GM21619 (cell line): ENCODE measurements at regions not wholly inside any gene's neighbourhood (a gene's known extent, or its start where the extent isn't known, plus 50 kb on each side); places are given as distances from the start of the nearest gene placed in this dataset.

Experiments
- ATAC-seq: cut with Tn5 transposase; IDR thresholded peaks from one replicate; pipeline ENCODE4 v1.9.1; 2021; ENCODE audit not compliant: unreplicated experiment

DNA sequence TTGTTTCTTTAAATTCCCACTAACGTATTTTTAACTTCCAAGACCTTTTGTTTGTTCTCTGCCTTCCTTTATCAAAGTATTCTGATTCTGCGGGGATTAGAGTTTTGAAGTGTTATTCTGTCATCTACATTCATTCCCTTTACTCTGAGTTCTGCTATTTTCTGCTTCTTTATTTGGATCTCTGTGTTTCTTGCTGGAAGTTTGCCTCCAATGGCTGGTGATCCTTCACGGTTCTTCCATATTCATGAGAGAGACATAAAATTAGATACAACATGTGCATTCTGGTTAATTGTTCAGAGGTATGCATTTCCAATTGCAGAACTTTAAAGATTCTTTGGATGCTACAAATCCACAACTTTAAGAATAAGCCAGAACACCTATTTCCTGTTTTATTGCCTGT, 244.7 kb upstream of the ADARB2 start:
- ATAC-seq, result no peak

DNA sequence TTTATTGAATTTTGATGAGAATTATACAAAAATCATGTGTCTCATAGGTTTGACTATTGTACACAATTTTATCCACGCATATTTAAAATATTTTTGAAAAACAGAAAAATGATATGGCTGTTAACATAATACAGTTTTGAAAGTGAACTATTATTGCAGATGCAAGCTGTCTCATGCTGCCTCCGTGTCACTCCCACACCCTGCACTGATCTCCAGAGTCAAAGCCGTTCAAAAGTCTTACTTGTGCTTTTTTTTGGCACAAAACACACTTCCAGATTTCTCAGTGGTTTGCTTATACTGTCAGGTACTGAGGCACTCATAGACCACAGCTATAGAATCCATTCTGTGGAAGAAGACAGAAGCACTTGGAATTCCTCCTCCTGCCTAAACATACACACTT, 243.1 kb upstream of the ADARB2 start:
- no peak for ATAC-seq

DNA sequence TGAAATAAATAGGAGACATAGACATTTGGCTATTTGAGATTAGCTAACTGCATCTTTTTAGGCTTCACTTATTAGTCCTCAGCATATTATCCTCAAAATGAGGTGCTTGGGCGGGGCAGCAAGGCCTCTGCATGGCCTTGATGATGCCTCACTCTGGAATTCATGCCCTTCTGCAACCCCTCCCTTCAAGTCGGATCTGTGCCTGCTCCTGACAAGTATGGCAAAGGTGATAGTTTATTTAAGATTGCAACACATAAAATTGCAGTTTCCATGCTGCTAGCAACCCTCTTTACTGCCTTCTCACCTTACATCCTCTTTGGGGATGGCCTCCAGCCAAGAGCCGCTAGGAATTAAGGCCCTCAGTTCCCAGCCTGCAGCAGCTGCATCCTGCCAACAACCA, 241.3 kb upstream of the ADARB2 start:
- ATAC-seq, result no peak

DNA sequence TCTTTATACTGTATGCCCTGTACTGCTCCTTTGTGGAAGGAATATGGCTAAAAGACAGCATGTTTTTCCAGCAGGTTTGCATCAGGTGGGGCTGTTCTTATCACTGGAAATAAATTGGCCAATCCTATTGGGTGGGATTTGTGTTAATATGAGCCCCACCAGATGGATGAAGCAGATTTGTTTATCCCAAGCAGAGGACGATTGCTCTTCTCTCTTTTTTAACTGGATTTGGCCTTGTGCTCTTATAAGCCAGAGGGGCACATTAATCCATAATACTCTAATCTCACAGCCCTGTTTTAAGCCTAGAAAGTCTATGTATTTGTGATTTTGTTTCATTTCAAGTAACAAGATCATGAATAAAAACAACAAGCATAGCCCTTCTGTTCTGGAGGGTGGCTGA, 240.1 kb upstream of the ADARB2 start:
- ATAC-seq, result no peak

DNA sequence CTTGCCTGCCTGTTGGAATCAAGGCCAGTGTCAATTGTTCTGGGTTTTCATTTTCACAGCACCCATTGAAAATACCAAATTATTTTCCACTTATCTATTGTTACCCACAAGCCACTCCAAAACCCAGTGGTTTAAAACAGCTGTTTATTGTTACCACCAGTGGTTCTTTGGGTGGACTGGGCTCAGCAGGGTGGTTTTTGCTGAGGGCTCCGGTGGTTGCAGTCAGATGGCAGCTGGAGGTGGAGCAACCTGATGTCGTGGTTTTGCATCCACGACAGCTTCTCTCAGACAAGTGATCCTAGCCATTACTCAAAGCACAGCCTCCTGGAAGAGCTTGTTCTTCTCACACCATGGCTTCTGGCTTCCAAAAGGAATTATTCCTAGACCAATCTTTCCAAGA, 235.1 kb upstream of the ADARB2 start:
- ATAC-seq, result no peak

DNA sequence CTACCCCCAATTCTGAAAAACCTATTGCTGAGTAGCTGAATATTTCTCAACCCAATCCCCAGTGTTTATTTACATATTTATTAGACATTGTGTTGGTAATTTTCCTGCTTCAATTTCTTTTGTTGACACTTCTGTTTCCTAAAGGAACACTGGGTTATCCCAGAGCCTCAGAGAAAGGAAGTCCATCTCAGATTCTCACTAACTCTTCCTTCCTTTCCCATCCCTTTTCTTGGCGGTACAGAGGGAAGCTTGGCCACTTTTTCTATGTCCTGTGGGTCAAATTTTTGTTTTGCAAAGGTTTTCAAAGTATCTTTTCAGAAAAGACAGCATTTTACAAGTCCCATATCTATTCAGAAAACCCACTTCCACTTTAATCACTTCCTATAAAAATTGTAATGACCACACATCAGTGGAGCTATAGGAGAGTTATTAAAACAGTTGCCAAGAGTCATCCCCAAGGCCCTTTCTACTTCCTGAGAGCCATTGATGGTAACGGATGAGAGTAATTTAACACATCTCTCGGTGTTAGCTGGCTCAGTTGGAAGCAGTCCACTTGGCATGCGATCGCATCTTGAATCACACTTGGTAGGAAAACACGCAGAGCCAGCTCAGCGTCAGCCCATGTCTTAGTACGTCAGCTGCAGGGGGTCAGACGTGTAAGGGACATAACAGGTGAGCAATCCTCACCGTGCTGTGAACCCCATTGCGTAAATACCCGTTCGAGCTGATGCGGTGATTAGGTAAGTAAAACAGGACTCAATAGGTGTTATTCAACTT, 231.1 kb upstream of the ADARB2 start:
- ATAC-seq, result no peak

DNA sequence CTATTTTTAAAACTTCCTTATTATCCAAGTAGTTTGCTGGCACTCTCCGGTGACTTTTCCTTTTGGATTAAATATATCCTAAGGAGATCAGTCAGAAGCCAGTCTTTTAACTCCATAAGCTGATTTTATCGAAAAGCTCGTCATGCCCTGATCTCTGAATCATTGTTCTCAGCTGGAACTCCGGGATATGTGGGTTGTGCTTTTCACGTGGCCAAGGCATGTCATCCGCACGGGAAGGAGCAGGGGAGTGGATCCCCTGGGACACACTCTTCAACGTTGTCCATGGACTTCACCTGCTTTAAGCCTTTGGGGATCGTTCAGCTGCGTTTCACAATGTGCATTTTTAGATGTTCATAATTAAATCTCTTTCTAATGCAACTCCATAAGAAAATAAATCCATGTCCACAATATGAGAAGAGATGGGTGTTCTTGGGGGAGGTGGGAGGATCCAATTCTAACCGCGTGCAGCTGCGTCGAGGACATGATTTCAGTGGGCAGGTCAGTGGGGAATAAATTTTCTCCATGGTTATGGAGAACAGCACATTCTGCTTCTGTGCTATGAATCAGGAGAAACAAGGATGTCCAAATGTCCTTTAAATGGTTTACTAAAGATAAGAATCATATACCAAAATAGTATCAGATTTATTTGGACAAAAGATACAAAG, 229.5 kb upstream of the ADARB2 start:
- ATAC-seq, result no peak

DNA sequence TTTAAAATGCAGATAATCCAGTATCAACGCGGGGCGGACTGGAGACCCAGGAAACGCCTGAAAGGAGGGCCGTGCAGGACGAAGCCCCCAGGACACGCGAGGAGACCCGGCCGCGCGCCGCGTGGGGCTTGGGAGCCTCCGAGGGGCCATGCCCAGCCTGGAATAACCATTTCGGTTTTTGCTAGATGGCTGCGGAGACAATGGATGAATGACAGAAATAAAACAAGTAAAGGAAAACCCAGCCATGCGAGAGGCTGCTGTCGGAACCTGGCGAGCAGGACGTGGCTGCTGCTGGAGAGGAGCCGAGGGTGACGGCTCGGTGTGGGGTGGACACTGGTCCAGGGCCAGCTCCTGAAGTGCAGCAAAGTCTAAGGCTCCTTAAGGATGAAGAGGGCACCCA, 227.2 kb upstream of the ADARB2 start:
- ATAC-seq, result no peak

DNA sequence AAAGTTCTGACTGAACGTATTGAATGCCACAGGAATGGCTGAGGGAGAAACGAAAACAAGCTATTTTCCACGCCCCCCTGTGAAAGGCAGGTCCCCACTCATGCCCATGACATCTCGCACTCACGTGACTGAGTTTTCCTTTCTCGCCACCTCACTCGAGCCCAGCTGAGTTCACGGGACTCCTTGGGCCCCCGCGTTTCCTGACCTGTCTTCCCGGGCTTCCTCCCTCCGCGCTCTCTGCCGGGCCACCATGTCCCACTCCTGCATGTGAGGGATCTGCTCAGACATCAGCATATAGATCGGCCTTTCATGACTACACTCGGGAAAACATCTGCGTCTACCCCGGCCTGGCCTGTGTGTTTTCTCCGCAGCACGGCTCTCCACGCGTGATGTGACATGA, 226.0 kb upstream of the ADARB2 start:
- ATAC-seq, result no peak

DNA sequence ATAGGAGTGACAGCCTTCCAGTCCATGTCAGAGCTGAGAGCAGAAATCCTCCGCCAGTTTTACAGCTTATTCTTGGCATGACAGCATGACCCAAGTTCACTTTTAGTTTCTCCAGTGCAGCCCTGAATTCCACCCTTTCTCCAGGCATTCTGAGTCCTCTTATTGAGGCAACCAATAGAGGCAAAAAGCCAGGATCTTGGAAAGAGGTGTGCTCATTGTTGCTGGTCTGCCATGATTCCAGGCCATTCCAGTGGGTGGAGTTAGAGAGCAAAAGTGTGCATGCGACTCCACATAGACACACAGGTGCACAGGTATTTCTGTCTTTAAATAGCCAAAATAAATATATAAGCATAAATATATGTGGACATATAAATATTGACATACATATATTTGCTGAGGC, 224.7 kb upstream of the ADARB2 start:
- no peak for ATAC-seq

DNA sequence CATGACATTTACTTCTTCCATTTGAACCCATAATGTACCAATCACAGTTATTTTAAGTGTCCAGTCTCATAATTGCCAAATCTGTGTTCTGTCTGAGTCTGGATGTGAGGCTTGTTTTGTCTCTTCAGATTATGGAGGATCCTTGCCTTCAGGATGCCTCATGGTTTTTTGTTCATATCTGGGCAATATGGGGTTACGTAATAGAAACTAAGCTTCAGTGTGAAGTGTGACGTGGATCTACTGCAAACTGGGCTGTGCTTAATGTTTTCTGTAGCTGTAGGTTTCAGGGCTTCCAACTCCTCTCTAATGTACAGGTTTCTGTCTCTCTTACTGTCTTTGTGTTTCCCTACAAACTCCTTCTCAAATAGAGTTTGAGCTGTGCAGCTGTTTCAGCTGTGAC, 223.7 kb upstream of the ADARB2 start:
- ATAC-seq, result no peak

DNA sequence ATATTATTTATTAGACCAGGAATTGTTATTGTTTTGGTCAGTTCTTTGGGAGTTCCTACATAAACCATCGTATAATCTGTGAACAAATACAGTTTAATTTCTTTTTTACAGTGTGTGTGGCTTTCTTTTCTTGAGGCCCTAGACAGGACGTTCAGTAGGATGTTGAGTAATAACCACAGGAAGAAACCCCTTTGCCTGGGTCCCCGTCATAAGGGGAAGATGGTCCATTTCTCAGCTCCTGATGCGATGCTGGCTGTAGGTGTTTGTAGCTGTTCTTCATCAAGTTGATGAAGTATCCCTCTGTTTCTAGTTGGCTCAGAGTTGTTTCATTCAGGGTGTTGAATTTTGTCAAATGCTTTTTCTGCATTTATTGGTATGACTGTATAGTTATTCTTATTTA, 219.7 kb upstream of the ADARB2 start:
- ATAC-seq, result no peak

DNA sequence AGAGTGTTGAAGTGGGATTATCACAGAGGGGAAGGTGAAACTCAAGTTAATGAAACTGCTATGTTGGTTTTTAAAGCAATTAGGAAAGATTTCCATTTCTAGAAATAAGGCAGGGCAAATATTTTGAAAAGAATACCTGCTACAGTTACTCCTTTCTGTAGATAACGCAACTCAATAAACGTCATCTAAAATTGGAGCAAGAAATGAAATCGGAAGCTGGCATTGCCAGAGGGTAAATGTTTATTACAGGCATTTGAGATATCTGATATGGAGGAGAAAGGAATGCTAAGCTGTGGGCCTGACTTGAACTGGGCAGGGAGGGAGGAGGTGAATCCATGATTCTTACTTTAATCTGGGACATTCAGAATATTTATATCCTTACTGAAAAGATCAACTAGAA, 217.0 kb upstream of the ADARB2 start:
- ATAC-seq, result no peak

DNA sequence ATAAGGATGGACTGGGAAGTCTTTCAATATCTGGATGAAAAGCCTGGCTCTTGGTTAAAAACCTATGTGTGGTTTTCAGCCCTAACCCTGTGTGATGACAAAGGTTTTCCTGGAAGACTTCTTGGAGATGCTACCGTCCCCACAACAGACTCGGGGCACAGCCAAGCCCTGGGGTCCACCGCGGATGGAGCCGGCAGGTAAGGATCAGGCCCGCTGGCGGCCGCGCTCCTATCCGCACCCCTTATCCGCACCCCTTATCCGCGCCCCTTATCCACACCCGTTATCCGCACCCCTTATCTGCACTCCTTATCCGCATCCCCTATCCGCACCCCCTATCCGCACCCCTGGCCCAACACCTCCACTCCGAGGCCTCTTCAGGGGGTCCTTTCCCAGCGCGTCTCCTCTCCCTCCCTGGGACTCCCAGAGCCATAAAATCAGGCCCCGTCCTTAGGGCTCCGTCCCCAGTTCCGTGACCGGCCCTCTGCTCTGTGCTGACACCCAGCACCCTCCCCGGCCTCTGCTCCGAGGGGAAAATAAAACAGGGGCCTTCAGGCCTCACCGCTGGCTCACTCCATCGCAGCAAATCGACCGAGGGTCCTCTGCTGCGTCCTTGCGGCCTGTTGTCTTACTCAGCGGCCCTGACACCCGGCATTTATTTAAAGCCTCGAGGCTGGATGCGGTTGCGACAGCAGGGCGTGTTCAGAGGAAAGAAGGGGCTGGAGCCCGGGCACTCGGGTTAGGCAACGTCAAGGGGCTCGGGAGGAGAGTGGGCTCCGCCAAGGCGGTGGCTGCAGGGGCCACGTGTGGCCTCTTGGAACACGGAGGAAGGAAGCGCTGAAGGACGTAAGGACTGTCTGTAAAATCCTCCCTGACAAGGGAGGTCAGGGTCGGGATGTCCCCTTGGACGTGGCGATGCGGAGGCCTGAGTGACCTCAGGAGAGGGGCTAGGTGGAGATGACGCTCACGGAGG, 215.1 kb upstream of the ADARB2 start:
- ATAC-seq, result no peak

DNA sequence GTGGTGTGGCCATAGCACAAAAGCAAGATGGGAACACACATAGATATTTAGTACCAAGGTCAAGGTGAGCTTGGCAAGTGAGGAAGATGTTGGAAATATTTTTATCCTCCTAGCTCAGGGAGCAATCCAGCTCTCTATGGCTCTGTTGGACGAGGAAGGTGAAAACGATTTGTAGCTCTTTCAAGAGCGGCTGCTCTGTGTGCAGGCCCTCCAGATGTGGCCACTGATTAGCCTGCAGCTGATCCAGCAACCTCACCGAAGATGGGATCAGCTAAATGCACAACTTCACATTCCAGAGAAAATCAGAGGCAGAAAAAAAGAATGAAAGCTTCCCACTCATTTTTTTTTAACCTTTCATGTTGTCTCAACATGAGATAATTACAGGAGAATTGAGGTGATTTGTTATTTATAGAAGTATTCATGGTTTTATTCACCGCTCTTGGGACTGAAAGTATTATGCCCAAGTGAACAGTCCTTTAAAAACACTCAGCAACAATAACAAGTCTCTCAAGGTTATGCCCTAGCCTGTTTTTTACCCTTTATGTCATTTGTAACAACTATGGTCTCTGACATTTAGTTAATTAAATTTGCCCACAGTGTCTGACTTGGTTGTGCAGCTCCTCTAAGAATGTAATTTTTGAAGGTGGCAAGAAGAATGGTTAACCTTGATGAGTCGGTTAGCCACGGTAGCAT, 213.6 kb upstream of the ADARB2 start:
- no peak for ATAC-seq

DNA sequence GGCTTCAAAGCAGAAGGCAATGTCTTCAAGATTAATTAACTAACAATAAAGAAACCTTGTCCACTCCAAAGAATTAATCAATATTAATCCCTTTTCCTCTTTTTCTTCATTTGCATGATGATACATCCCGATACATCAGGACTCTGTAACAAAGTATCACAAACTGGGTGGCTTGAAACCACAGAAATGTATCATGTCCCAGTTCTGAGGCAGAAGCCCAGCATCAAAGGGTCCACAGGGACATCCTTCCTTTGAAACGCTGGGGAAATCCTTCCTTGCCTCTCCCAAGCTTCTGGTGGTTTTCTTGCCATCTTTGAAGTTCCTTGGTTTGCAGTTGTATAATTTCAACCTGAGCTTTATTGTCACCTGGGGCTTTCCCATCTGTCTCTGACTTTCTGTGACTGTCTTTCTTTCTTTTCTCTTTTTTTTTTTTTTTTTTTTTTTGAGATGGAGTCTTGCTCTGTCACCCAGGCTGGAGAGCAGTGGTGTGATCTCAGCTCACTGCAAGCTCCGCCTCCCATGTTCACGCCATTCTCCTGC, 210.2 kb upstream of the ADARB2 start:
- ATAC-seq, result no peak

DNA sequence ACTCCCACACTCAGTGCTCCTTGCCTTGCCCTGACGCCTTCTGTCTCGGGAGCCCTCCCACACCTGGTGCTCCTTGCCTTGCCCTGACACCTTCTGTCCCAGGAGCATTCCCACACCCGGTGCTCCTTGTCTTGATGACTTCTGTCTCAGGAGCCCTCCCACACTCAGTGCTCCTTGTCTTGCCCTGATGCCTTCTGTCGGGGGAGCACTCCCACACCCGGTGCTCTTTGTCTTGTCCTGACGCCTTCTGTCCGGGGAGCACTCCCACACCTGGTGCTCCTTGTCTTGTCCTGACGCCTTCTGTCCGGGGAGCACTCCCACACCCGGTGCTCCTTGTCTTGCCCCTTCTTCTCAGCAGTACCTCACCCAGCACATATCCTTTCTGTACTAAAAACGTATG, 207.2 kb upstream of the ADARB2 start:
- ATAC-seq, result no peak

DNA sequence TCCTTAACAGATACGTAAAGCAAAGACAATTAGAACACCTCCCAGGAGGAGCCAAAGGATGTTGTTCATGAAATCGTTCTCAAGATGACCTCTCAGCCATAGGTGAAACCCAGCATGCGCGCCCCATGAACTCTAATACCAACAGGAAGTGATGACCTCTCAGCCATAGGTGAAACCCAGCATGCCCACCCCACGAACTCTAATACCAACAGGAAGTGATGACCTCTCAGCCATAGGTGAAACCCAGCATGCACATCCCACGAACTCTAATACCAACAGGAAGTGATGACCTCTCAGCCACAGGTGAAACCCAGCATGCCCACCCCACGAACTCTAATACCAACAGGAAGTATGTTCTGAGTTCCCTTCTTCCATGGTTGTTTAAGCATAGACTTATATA, 205.2 kb upstream of the ADARB2 start:
- no peak for ATAC-seq

DNA sequence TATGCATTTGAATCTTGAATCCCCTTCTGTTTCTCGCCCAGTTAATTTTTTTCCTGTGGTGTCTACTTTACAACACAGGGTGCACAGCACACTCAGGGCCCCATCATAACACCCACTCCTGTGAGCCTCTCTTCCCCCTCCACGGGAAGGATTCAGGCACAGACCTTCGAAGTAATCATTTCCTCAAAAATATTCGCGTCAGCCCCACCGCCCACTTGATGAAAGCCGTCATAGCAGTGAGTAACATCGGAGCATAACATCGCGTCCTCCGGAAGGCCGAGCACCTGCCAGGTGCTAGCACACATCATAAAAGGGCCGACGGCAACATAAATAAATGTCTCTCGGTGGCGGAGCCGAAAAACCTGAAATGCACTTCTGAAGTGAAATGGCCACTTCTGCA, 201.7 kb upstream of the ADARB2 start:
- no peak for ATAC-seq

DNA sequence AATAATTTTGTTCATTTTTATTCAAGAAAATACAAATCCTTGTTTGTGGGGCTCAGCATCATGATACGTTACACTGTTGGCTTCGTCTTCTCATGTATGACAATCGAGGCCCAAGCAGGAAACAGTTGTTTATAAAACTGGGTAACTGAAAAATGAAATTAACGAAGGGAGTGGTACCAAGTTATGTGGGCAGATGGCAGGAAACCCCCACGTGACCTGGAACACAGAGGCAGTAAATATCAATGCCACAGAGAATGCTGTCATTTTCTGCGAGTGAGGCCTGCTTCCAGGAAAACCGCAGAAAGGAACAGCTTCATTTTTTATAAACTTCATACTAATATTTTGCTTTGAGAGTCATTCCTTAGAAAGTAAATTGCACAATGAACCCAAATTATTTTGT, 201.0 kb upstream of the ADARB2 start:
- ATAC-seq, result no peak

DNA sequence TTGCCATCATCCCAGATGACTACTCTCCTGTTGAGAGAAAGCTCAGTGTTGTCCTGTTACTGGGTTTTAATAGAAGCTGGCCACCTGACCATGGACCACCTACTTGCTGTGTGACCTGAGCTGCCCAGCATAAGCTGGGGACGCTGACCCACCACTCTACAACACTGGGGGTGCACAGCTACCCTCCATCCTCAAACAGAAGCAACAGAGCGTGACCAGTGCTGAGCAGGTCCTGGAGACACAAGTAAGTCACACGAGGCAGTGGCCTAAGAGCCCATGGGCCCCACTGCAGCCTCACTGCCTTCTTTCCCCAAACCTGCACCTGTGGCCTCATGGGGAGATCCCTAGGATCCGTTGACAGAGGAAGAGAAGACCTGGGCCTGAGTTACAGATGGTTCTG, 198.6 kb upstream of the ADARB2 start:
- no peak for ATAC-seq
